Gastroesophageal sphincter (tissue), 3 donors: ENCODE measurements at regions not wholly inside any gene's neighbourhood (a gene's known extent, or its start where the extent isn't known, plus 50 kb on each side); places are given as distances from the start of the nearest gene placed in this dataset.

Experiments
- EP300 ChIP-seq: sonication (generic); formaldehyde crosslinking; IDR thresholded peaks from one replicate; pipeline ENCODE4 v1.6.1; 2017; ENCODE audit warnings: antibody characterized with exemption, mild to moderate bottlenecking
- POLR2A ChIP-seq, 2 donors: fragments of 450-650 bp; IDR thresholded peaks; one replicate each; pipeline ENCODE4 v1.6.1; 2017; ENCODE audit warnings: antibody characterized with exemption in 2 of 2, mild to moderate bottlenecking in 2 of 2, moderate library complexity in 1 of 2
- POLR2AphosphoS5 ChIP-seq: sonication (generic); formaldehyde crosslinking; IDR thresholded peaks from one replicate; pipeline ENCODE4 v1.6.1; 2017; ENCODE audit warnings: antibody characterized with exemption
- TF ChIP-seq, protein P1 (sequence below), 4 experiments: fragments of 200-600 bp in 2 of 4; fragments of 450-650 bp in 2 of 4; sonication (generic) in 1 of 4; IDR thresholded peaks; one replicate each; pipeline ENCODE4 v1.5.1; 2017 to 2019; ENCODE audit warnings: antibody characterized with exemption in 4 of 4, mild to moderate bottlenecking in 2 of 4, moderate library complexity in 2 of 4

DNA sequence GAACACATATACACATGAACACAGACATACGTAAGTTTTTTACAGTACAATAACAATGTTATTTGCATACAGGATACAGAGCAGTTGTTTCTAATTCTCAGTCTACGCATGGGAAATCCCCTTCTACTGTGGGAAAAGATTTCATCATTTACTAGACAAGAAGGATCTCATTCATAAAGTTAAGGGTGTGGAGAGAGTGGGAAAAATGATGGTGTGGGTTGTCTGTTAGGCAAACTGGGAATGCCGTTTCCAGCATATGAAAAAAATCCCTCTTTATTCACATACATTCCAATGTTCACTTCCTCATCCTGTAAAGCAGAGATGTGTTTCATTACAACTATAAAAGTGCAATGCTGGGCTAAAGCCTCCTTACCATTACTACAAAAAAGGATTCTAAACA, 120.9 kb downstream of the SINHCAF start:
- TF ChIP-seq POLR2AphosphoS5 (no peak), EP300 (no peak), POLR2A (IDR thresholded peaks at IDR 0.05) (no peak)
- TF ChIP-seq, protein P1, sequence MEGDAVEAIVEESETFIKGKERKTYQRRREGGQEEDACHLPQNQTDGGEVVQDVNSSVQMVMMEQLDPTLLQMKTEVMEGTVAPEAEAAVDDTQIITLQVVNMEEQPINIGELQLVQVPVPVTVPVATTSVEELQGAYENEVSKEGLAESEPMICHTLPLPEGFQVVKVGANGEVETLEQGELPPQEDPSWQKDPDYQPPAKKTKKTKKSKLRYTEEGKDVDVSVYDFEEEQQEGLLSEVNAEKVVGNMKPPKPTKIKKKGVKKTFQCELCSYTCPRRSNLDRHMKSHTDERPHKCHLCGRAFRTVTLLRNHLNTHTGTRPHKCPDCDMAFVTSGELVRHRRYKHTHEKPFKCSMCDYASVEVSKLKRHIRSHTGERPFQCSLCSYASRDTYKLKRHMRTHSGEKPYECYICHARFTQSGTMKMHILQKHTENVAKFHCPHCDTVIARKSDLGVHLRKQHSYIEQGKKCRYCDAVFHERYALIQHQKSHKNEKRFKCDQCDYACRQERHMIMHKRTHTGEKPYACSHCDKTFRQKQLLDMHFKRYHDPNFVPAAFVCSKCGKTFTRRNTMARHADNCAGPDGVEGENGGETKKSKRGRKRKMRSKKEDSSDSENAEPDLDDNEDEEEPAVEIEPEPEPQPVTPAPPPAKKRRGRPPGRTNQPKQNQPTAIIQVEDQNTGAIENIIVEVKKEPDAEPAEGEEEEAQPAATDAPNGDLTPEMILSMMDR (IDR thresholded peaks at IDR 0.05), result no peak
